Gastroesophageal sphincter (tissue), 4 donors: ENCODE measurements at regions not wholly inside any gene's neighbourhood (a gene's known extent, or its start where the extent isn't known, plus 50 kb on each side); places are given as distances from the start of the nearest gene placed in this dataset.
A peak's percentile ranks its signal among the peaks of the same experiment; 100 is the strongest.

ENCODE experiments used
- ATAC-seq: fragments of 150-250 bp; one replicate; pipeline ENCODE4 v1.9.1; 2016; ENCODE audit warnings: mild to moderate bottlenecking, moderate library complexity
- H3K27ac ChIP-seq, 4 donors: fragments of 200-600 bp; sonication (generic) in 3 of 4; 1 replicate in 3 of 4; 2 replicates in 1 of 4; pipeline ENCODE4 v1.5.1; 2016 to 2019
- H3K27me3 ChIP-seq: fragments of 200-600 bp; sonication (generic); one replicate; pipeline ENCODE4 v1.5.1; 2019
- H3K36me3 ChIP-seq, 2 donors: fragments of 200-600 bp; sonication (generic); one replicate each; pipeline ENCODE4 v1.5.1; 2019; ENCODE audit warnings: control low read depth in 1 of 2
- H3K4me1 ChIP-seq, 3 donors: fragments of 200-600 bp; sonication (generic); 1 replicate in 2 of 3; 2 replicates in 1 of 3; pipeline ENCODE4 v1.5.1; 2016 to 2019; ENCODE audit warnings: control low read depth in 2 of 3
- H3K4me3 ChIP-seq, 2 donors: fragments of 200-600 bp; sonication (generic); one replicate each; pipeline ENCODE4 v1.5.1; 2019; ENCODE audit warnings: mild to moderate bottlenecking in 1 of 2, moderate library complexity in 1 of 2
- H3K9me3 ChIP-seq, 3 donors: fragments of 200-600 bp; sonication (generic); one replicate each; pipeline ENCODE4 v1.5.1; 2017 to 2019; ENCODE audit warnings: control low read depth in 2 of 3
- CTCF ChIP-seq, 4 experiments: fragments of 200-600 bp in 2 of 4; fragments of 450-650 bp in 2 of 4; sonication (generic) in 1 of 4; IDR thresholded peaks; one replicate each; pipeline ENCODE4 v1.5.1; 2017 to 2019; ENCODE audit warnings: antibody characterized with exemption in 4 of 4, mild to moderate bottlenecking in 2 of 4, moderate library complexity in 2 of 4
- EP300 ChIP-seq: sonication (generic); formaldehyde crosslinking; IDR thresholded peaks from one replicate; pipeline ENCODE4 v1.6.1; 2017; ENCODE audit warnings: antibody characterized with exemption, mild to moderate bottlenecking
- POLR2A ChIP-seq, 2 donors: fragments of 450-650 bp; IDR thresholded peaks; one replicate each; pipeline ENCODE4 v1.6.1; 2017; ENCODE audit warnings: antibody characterized with exemption in 2 of 2, mild to moderate bottlenecking in 2 of 2, moderate library complexity in 1 of 2
- POLR2AphosphoS5 ChIP-seq: sonication (generic); formaldehyde crosslinking; IDR thresholded peaks from one replicate; pipeline ENCODE4 v1.6.1; 2017; ENCODE audit warnings: antibody characterized with exemption
- WGBS, 2 donors: methylation state at CpG; one replicate each; pipeline ENCODE4 v1.1.5; 2018; ENCODE audit warnings: low coverage in 1 of 2; 5-methylcytosine and 5-hydroxymethylcytosine counted together

DNA sequence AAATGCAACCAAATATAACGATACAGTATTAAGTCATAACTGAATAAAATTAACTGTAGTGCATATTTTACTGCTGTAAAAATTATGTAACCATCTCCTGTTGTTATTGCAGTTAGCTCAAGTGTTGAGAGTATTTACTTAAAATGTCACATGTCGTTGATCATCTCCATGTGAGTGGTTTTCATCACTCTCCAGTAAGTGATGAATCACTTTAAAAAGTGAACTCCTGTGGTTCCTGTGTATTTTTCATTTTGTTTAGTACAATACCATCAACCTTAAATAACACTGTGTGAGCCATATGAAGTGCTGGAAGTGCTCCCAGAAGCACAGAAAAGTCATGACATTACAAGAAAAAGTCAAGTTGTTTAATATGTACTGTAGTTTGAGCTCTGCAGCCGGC, 104.7 kb upstream of the SLCO1B1 start:
- no peaks in the 10 kb centered on the region for H3K9me3 ChIP-seq
- WGBS, 2 donors: 18 to 27% methylated on average over 3 of the region's 3 CpGs
- TF ChIP-seq EP300: no peak
- TF ChIP-seq POLR2AphosphoS5: peak; percentile 48
- peaks cover 0 to 5% (median 0%) of the 10 kb centered on the region in 3 donors for H3K4me1 ChIP-seq
- H3K36me3 ChIP-seq: no peaks in the 10 kb centered on the region
- no peak overlapping the region for H3K27ac ChIP-seq
- no peaks in the 10 kb centered on the region for H3K27me3 ChIP-seq
- ATAC-seq: peak; percentile 48
- no peak overlapping the region for H3K4me3 ChIP-seq

DNA sequence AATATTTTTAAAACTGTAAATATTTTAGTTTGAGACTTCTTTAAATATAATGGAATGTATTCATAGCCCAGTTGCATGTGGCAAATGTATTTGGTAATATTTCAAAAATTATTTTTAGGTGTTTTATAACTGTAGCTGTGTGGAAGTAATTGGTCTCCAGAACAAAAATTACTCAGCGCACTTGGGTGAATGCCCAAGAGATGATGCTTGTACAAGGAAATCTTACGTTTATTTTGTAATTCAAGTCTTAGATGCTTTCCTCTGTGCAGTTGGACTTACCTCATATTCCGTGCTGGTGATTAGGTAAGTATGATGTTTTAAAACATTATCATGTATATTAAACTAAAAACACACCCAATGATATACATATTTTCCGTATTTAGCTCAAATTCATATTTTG, 76.7 kb upstream of the SLCO1B1 start:
- no peaks in the 10 kb centered on the region for H3K9me3 ChIP-seq
- no peaks in the 10 kb centered on the region for H3K4me1 ChIP-seq
- peak; percentile 86 for ATAC-seq
- H3K4me3 ChIP-seq: no peak overlapping the region
- no peaks in the 10 kb centered on the region for H3K36me3 ChIP-seq
- TF ChIP-seq EP300 (no peak), CTCF (IDR thresholded peaks at IDR 0.05) (no peak), POLR2AphosphoS5 (no peak), POLR2A (IDR thresholded peaks at IDR 0.05) (no peak)
- 48 to 54% methylated on average over 4 of the region's 4 CpGs for WGBS, 2 donors
- H3K27me3 ChIP-seq: no peaks in the 10 kb centered on the region
- no peak overlapping the region for H3K27ac ChIP-seq

DNA sequence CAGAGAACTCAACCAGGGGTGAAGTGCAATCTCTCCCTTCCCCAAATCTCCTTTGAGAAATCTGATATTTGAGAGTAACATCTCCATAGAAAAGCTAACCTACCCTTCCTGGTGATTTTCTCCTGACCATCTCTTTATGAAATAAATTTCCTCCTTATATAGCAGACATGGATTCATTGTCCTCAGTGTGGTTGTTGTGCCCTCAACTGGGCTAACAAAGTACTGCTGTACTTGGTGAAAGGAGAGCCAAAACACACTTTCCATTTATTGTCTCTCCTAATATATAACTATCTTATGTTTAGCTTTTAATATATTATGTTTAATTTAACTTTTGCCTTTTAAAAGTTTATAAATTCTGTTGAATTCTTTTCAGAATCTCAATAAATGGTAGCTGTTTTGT, 65.1 kb upstream of the SLCO1B1 start:
- Histone ChIP-seq H3K27ac (no peak overlapping the region), H3K27me3 (no peaks in the 10 kb centered on the region), H3K9me3 (peaks cover 0 to 7% (median 0%) of the 10 kb centered on the region in 3 donors), H3K4me1 (no peaks in the 10 kb centered on the region), H3K36me3 (no peaks in the 10 kb centered on the region), H3K4me3 (no peak overlapping the region)
- TF ChIP-seq POLR2A (IDR thresholded peaks at IDR 0.05) (no peak), CTCF (IDR thresholded peaks at IDR 0.05) (peak; percentile 26 to 61 (median 53)), EP300 (no peak)
- no peak for ATAC-seq

GRCh38 chr12:21073129-21073528, 57.9 kb upstream of the SLCO1B1 start:
- 75% methylated on average over 2 of the region's 2 CpGs; no CpG with 5 or more reads in 1 of the 2 donors for WGBS, 2 donors
- Histone ChIP-seq H3K9me3 (no peaks in the 10 kb centered on the region), H3K4me1 (no peaks in the 10 kb centered on the region), H3K27ac (no peak overlapping the region), H3K27me3 (no peaks in the 10 kb centered on the region), H3K36me3 (no peaks in the 10 kb centered on the region), H3K4me3 (no peak overlapping the region)
- no peak for TF ChIP-seq EP300
- TF ChIP-seq CTCF (IDR thresholded peaks at IDR 0.05): no peak
- TF ChIP-seq POLR2A (IDR thresholded peaks at IDR 0.05): no peak
- no peak for TF ChIP-seq POLR2AphosphoS5
- no peak for ATAC-seq

DNA sequence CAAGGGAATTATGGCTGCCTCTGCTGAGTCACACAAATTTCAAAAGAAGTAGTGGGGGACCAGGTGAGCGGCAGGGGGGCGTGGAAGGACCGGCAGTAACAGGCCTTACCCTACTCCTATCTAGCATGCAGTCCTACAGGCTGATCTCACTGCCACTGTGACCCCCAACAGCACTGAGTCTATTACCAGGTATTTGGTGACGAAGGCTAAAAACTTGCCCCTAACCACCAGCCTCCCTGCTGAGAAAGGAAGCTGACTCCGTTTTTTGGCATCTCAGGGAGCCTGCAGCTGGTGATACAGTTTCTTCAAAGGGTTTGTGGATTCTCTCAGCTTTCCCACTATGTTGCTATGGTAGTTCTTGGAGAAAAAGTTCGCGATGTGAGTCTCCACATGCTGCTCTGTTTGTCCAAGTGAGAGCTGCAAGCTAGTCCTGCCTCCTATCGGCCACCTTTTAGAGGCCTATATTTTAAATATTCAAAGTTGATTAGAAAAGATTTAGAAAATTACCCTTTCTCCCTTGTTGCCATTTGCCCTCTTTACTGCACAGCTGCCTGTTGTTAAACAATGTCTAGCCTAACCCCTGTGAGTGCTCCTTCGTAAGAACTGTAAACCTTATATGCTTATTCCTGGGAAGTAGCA, 57.1 kb upstream of the SLCO1B1 start:
- H3K27ac ChIP-seq: no peak overlapping the region
- no peaks in the 10 kb centered on the region for H3K27me3 ChIP-seq
- no peaks in the 10 kb centered on the region for H3K4me1 ChIP-seq
- 92 to 100% methylated on average over 4 of the region's 9 CpGs for WGBS, 2 donors
- H3K9me3 ChIP-seq: no peaks in the 10 kb centered on the region
- no peaks in the 10 kb centered on the region for H3K36me3 ChIP-seq
- TF ChIP-seq POLR2A (IDR thresholded peaks at IDR 0.05): no peak
- no peak for TF ChIP-seq CTCF (IDR thresholded peaks at IDR 0.05)
- TF ChIP-seq POLR2AphosphoS5: no peak
- no peak for TF ChIP-seq EP300
- no peak for ATAC-seq
- H3K4me3 ChIP-seq: no peak overlapping the region
